ENCODE measurements at regions not wholly inside any gene's neighbourhood (a gene's known extent, or its start where the extent isn't known, plus 50 kb on each side); places are given as distances from the start of the nearest gene placed in this dataset.
A peak's percentile ranks its signal among the peaks of the same experiment; 100 is the strongest.

GRCh38 chr18:21184396-21184996 lies 57.5 kb upstream of the GREB1L start:
- Histone ChIP-seq H3K27ac (ENCODE audit: low read depth in 1 of 2, low read length in 1 of 2) (no peak overlapping the region), H3K4me1 (ENCODE audit: control insufficient read depth in 5 of 5, insufficient read depth in 5 of 5, low read length in 5 of 5) (no peaks in the 10 kb centered on the region), H3K36me3 (ENCODE audit: control insufficient read depth in 4 of 4, insufficient read depth in 4 of 4, low read length in 4 of 4) (no peaks in the 10 kb centered on the region), H3K9me3 (ENCODE audit: control insufficient read depth in 4 of 4, insufficient read depth in 3 of 4, low read length in 3 of 4) (peaks cover 0 to 3% (median 0%) of the 10 kb centered on the region in 4 donors), H3K4me3 (no peak overlapping the region), H3K9ac (ENCODE audit: insufficient read depth in 1 of 2, low read length in 2 of 2) (no peak overlapping the region), H3K27me3 (ENCODE audit: control insufficient read depth in 3 of 3, insufficient read depth in 3 of 3, low read length in 2 of 3) (no peaks in the 10 kb centered on the region)
- WGBS, 2 donors = 63 to 73% methylated on average over 7 of the region's 7 CpGs
- DNase-seq = no peak
- ATAC-seq (ENCODE audit: insufficient read depth, low FRiP score) = no peak
- TF ChIP-seq CTCF (IDR thresholded peaks at IDR 0.05; ENCODE audit: control extremely low read depth, extremely low read depth) = no peak

DNA sequence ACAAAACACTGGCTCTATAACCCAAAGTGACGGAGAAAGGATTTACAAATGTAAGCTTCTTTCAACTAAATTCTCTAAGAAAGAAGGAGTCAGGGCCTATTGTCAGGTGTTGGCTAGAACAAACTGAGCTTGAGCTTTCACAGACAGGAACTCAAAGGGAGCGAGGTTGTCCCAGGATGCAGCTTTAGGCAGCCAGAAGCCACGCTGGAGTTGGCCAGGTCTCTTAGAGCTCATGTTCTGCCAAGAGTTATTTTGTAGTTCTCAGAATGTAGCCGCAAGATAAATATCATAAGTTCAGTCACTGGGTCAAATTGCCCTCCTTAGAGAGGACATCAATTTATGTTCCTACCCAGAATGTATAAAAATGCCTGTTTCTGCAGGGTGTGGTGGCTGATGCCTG lies 54.1 kb upstream of the GREB1L start:
- WGBS, 2 donors = 82% methylated on average over 4 of the region's 4 CpGs
- H3K4me3 ChIP-seq = no peak overlapping the region
- ATAC-seq (ENCODE audit: insufficient read depth, low FRiP score) (no peak), DNase-seq (no peak)
- H3K36me3 ChIP-seq (ENCODE audit: control insufficient read depth in 4 of 4, insufficient read depth in 4 of 4, low read length in 4 of 4) = no peaks in the 10 kb centered on the region
- H3K9ac ChIP-seq (ENCODE audit: insufficient read depth in 1 of 2, low read length in 2 of 2) = no peak overlapping the region
- H3K27me3 ChIP-seq (ENCODE audit: control insufficient read depth in 3 of 3, insufficient read depth in 3 of 3, low read length in 2 of 3) = no peaks in the 10 kb centered on the region
- peaks cover 0 to 3% (median 0%) of the 10 kb centered on the region in 4 donors for H3K9me3 ChIP-seq (ENCODE audit: control insufficient read depth in 4 of 4, insufficient read depth in 3 of 4, low read length in 3 of 4)
- TF ChIP-seq CTCF (IDR thresholded peaks at IDR 0.05; ENCODE audit: control extremely low read depth, extremely low read depth) = no peak
- no peaks in the 10 kb centered on the region for H3K4me1 ChIP-seq (ENCODE audit: control insufficient read depth in 5 of 5, insufficient read depth in 5 of 5, low read length in 5 of 5)
- no peak overlapping the region for H3K27ac ChIP-seq (ENCODE audit: low read depth in 1 of 2, low read length in 1 of 2)

DNA sequence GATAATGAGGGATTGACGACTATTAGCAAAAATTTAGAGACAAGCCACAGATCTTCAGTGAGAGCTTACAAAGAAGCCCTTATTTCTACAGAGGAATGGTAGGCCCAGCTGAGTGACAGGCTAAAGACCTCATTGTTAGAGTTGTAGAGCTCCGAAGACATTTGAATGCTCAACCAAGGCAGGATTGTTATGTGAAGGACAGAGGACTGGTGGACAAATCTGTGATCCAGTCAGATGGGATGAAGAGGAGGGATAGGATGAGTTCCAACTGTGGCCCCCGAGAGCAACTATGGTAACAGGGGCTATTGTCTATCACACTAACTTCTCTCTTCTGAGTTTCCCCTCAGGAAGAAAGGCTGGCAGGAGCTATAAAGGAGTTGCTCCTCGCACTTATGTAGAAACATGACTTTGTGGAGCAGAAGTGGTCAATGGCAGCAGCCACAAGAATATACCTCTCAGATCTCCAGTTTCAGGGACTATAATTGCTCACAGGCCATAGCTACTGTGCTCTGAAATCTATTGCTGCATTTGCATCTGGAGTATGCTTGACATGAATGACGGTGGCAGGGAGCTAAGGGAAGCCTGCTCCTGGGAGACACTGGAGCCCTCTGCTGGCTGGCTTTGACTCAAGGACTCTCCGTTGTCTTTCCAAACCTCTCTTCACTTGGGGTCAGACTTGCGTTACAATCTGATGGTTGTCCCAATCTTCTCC lies 50.3 kb upstream of the GREB1L start:
- H3K9me3 ChIP-seq (ENCODE audit: control insufficient read depth in 4 of 4, insufficient read depth in 3 of 4, low read length in 3 of 4) = no peaks in the 10 kb centered on the region
- no peaks in the 10 kb centered on the region for H3K27me3 ChIP-seq (ENCODE audit: control insufficient read depth in 3 of 3, insufficient read depth in 3 of 3, low read length in 2 of 3)
- WGBS, 2 donors = 49 to 50% methylated on average over 7 of the region's 7 CpGs
- H3K9ac ChIP-seq (ENCODE audit: insufficient read depth in 1 of 2, low read length in 2 of 2) = no peak overlapping the region
- no peak for ATAC-seq (ENCODE audit: insufficient read depth, low FRiP score)
- H3K27ac ChIP-seq (ENCODE audit: low read depth in 1 of 2, low read length in 1 of 2) = no peak overlapping the region
- H3K4me3 ChIP-seq = no peak overlapping the region
- no peaks in the 10 kb centered on the region for H3K36me3 ChIP-seq (ENCODE audit: control insufficient read depth in 4 of 4, insufficient read depth in 4 of 4, low read length in 4 of 4)
- DNase-seq = peak; percentile 45 to 67 (median 47)
- H3K4me1 ChIP-seq (ENCODE audit: control insufficient read depth in 5 of 5, insufficient read depth in 5 of 5, low read length in 5 of 5) = no peaks in the 10 kb centered on the region
- TF ChIP-seq CTCF (IDR thresholded peaks at IDR 0.05; ENCODE audit: control extremely low read depth, extremely low read depth) = peak; percentile 10
